DND-41 (cell line): ENCODE measurements at regions not wholly inside any gene's neighbourhood (a gene's known extent, or its start where the extent isn't known, plus 50 kb on each side); places are given as distances from the start of the nearest gene placed in this dataset.

Experiments
- CTCF ChIP-seq: IDR thresholded peaks from 2 replicates; pipeline ENCODE4 v1.5.1; 2012; ENCODE audit warnings: borderline replicate concordance, low read length, moderate library complexity, mild to moderate bottlenecking; ENCODE audit not compliant: poor library complexity, severe bottlenecking; ENCODE audit errors: extremely low read depth
- EZH2 ChIP-seq: IDR thresholded peaks from 3 replicates; pipeline ENCODE4 v1.6.1; 2012; ENCODE audit warnings: borderline replicate concordance, low read depth, mild to moderate bottlenecking, moderate library complexity, low read length, inconsistent platforms; ENCODE audit not compliant: severe bottlenecking

- TF ChIP-seq CTCF: no peak
- no peak for TF ChIP-seq EZH2
Observed at GRCh38 chr5:165956854-165957253, 2334.6 kb upstream of the WWC1 start.
